ENCODE measurements at regions not wholly inside any gene's neighbourhood (a gene's known extent, or its start where the extent isn't known, plus 50 kb on each side); places are given as distances from the start of the nearest gene placed in this dataset.

DNA sequence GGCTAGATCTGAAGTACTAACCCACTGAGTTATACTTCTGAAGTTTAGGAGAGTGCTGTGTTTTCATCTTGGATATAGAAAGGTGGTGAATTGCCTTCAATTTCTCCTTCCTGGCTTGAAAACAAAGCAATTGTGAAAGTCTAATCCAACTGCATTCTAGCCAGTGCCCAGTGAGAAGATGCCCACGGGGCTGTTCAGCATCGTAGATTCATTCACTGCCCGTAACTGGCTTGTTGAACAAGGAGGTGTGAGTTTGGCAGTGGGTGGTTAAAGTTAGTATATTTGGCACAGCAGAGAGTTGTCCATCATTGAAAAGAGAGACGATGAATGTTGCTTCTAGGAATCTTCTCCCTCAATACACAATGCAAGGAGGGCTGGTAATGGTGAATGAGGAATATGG, 82.3 kb upstream of the RND3 start:
- Histone ChIP-seq H3K36me3 (ENCODE audit: control insufficient read depth, insufficient read depth, low read length) (no peaks in the 10 kb centered on the region), H3K27ac (ENCODE audit: low read length) (no peak overlapping the region)

DNA sequence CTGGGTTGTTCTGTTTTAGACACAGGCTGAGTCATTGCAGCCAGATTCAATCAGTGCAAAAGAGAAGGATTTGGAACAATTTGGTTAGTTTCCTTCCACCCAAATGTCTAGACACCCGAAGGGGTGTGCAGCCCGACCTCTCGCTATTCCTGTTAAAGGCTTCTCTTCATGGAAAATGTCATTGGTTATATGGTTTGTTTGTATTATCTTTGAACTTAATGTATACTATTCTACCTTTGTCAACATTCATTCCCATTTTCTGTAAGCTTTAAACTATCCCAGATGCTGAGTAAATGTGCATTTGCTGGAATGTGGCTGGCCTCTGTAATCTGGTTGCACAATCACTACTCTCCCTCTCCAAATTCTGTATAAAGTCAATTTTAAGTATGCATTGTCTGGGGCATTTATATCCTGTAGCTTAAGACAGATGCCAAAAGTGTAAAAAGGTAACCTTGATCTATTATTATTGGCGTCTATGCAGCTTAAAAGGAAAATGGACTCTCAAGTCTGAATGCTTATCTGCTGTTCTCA, 80.4 kb upstream of the RND3 start:
- H3K4me1 ChIP-seq (ENCODE audit: control insufficient read depth, insufficient read depth, low read length): no peaks in the 10 kb centered on the region
- H3K4me3 ChIP-seq (ENCODE audit: low read length): no peak overlapping the region
- no peaks in the 10 kb centered on the region for H3K27me3 ChIP-seq (ENCODE audit: control insufficient read depth, insufficient read depth, low read length)
- no peaks in the 10 kb centered on the region for H3K36me3 ChIP-seq (ENCODE audit: control insufficient read depth, insufficient read depth, low read length)
- H3K27ac ChIP-seq (ENCODE audit: low read length): no peak overlapping the region
- DNase-seq (ENCODE audit: low read depth, low spot score): no peak
- no peaks in the 10 kb centered on the region for H3K9me3 ChIP-seq (ENCODE audit: control insufficient read depth, insufficient read depth, low read length)
- WGBS (ENCODE audit: insufficient coverage, insufficient read length): no CpG with 5 or more reads among the region's 4 CpGs

More for the DNA sequence above, 82.3 kb upstream of the RND3 start:
- Histone ChIP-seq H3K27me3 (ENCODE audit: control insufficient read depth, insufficient read depth, low read length) (no peaks in the 10 kb centered on the region), H3K4me3 (ENCODE audit: low read length) (no peak overlapping the region), H3K9me3 (ENCODE audit: control insufficient read depth, insufficient read depth, low read length) (no peaks in the 10 kb centered on the region), H3K4me1 (ENCODE audit: control insufficient read depth, insufficient read depth, low read length) (no peaks in the 10 kb centered on the region)
- no CpG with 5 or more reads among the region's 4 CpGs for WGBS (ENCODE audit: insufficient coverage, insufficient read length)
- no peak for DNase-seq (ENCODE audit: low read depth, low spot score)

DNA sequence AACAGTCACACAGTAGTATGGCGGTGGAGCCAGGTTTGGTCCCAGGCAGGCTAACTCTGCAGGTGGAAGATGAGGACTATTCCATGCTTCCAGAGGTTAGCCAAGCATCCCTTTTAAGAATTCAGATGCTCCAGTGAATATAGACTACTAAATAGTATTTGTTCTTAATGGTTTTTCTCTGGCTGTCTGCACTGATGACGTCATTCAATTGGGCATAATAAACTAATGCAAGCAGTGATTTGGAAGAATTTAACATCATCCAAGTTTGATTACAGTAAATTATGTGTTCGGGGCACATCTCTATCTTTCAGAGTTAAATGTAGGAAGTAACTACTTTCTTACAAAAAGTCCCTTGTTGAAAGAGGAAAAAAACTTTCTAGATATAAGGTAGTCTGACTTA, 78.8 kb upstream of the RND3 start:
- Histone ChIP-seq H3K36me3 (ENCODE audit: control insufficient read depth, insufficient read depth, low read length) (no peaks in the 10 kb centered on the region), H3K4me1 (ENCODE audit: control insufficient read depth, insufficient read depth, low read length) (no peaks in the 10 kb centered on the region), H3K27me3 (ENCODE audit: control insufficient read depth, insufficient read depth, low read length) (no peaks in the 10 kb centered on the region), H3K4me3 (ENCODE audit: low read length) (no peak overlapping the region), H3K9me3 (ENCODE audit: control insufficient read depth, insufficient read depth, low read length) (no peaks in the 10 kb centered on the region), H3K27ac (ENCODE audit: low read length) (no peak overlapping the region)
- WGBS (ENCODE audit: insufficient coverage, insufficient read length): no CpG with 5 or more reads among the region's 3 CpGs
- no peak for DNase-seq (ENCODE audit: low read depth, low spot score)

DNA sequence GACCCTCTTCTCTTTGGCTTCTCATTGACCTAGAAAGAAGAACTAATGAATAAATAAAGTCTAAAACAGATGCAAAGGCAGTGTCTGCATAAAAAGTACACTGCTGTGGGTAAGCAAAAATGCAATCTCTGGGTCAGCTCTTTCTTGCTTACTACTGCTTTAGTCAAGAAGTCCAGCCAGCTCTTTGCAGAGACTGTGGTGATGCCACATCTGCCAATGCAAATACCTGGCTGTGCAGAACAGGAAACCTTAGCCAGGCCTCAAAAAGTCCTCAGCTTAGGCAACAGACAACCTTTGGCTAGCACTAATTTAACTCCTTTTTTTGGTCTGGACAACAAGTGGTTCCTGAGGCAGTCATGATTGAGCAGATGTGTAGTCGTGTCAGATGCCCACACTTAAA, 73.6 kb upstream of the RND3 start:
- no CpG with 5 or more reads among the region's 1 CpG for WGBS (ENCODE audit: insufficient coverage, insufficient read length)
- Histone ChIP-seq H3K27ac (ENCODE audit: low read length) (no peak overlapping the region), H3K36me3 (ENCODE audit: control insufficient read depth, insufficient read depth, low read length) (no peaks in the 10 kb centered on the region), H3K9me3 (ENCODE audit: control insufficient read depth, insufficient read depth, low read length) (no peaks in the 10 kb centered on the region), H3K27me3 (ENCODE audit: control insufficient read depth, insufficient read depth, low read length) (no peaks in the 10 kb centered on the region), H3K4me1 (ENCODE audit: control insufficient read depth, insufficient read depth, low read length) (peaks cover 1% of the 10 kb centered on the region; the same call in 1 of the 2 replicates), H3K4me3 (ENCODE audit: low read length) (no peak overlapping the region)
- DNase-seq (ENCODE audit: low read depth, low spot score): no peak

DNA sequence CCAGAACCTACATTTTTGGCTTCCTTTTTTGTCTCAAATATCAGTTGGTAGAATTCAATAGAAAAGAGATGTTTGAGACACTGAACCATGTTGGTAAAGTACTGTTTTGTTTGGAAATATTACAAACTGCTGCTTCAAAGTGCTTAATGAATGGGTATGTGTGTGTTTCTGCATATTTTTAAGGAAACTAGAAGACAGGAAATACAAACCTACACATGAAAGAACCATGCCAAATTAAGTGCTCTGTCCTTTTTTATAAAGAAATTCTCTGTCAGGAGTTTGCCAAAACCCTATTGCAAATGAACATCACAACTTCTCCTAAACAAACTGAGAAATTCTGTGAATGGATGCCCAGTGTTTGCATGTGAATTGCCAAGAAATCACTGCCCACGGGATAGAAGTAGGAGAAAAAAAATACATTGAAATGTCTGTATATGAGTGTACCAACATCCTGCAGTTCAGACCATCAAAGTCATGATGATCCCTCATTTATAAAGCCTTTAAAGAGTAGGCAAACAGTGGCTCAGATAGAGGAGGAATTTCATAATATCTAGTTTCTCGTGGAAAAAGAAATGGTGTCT, 69.6 kb upstream of the RND3 start:
- Histone ChIP-seq H3K4me3 (ENCODE audit: low read length) (no peak overlapping the region), H3K27me3 (ENCODE audit: control insufficient read depth, insufficient read depth, low read length) (no peaks in the 10 kb centered on the region), H3K36me3 (ENCODE audit: control insufficient read depth, insufficient read depth, low read length) (no peaks in the 10 kb centered on the region), H3K9me3 (ENCODE audit: control insufficient read depth, insufficient read depth, low read length) (no peaks in the 10 kb centered on the region), H3K4me1 (ENCODE audit: control insufficient read depth, insufficient read depth, low read length) (peaks cover 4% of the 10 kb centered on the region), H3K27ac (ENCODE audit: low read length) (no peak overlapping the region)
- DNase-seq (ENCODE audit: low read depth, low spot score): no peak
- no CpG with 5 or more reads among the region's 2 CpGs for WGBS (ENCODE audit: insufficient coverage, insufficient read length)

DNA sequence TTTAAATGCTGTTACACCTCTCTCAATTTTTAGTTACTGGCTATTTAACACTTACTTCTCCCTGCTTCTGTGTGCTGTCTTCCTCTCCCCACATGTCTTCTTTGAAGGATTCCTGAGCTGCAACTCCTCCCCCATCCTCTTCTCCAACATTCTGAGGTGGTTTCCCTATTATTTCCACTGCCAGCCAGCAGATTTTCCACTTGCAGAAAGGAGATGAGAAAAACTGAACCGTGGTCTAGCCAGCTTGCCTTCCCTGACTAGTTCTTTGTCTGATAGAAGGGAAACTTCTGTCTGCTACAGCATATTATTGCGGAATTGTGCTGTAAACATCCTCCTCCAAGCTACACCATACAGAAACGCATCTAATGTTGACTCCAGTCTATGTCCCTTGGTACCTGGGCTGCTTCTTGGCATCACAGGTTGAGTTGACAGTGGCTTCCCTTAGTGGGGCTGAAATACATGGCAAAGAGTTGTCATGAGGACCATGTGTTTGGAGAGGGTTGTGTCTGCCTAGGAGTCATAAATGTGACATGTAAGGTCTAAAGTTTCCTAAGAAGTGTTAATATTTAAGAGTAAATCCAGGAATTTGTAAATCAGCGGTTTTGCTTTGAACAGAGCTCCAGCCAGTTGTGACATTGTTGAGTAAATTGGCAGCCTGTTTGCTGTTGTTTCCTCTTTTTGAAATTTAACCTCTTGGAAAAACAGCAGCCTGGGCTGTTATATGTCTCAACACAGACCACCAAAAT, 68.3 kb upstream of the RND3 start:
- H3K27ac ChIP-seq (ENCODE audit: low read length): no peak overlapping the region
- no peaks in the 10 kb centered on the region for H3K36me3 ChIP-seq (ENCODE audit: control insufficient read depth, insufficient read depth, low read length)
- no peaks in the 10 kb centered on the region for H3K9me3 ChIP-seq (ENCODE audit: control insufficient read depth, insufficient read depth, low read length)
- no peak overlapping the region for H3K4me3 ChIP-seq (ENCODE audit: low read length)
- no CpG with 5 or more reads among the region's 4 CpGs for WGBS (ENCODE audit: insufficient coverage, insufficient read length)
- H3K4me1 ChIP-seq (ENCODE audit: control insufficient read depth, insufficient read depth, low read length): peaks cover 4% of the 10 kb centered on the region
- no peak for DNase-seq (ENCODE audit: low read depth, low spot score)
- no peaks in the 10 kb centered on the region for H3K27me3 ChIP-seq (ENCODE audit: control insufficient read depth, insufficient read depth, low read length)

DNA sequence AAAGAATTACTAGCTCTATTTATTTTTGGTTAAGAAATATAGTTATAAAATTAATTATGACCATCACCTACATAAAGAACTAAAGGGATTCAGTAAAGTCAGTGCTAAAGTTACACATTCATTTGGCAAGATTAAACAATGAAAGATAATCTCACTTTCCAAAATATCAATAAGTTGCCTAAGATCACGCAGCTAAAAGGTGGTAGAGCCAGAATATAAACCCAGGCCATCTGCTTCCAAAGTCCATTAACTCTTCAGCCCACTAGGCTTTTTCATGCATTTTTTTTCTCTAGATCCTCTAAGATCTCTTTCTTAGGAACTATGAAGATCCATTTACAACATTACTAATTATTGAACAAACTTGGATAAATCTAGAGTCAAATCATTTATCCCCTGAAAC, 66.6 kb upstream of the RND3 start:
- Histone ChIP-seq H3K27me3 (ENCODE audit: control insufficient read depth, insufficient read depth, low read length) (no peaks in the 10 kb centered on the region), H3K4me3 (ENCODE audit: low read length) (no peak overlapping the region), H3K4me1 (ENCODE audit: control insufficient read depth, insufficient read depth, low read length) (peaks cover 4% of the 10 kb centered on the region), H3K9me3 (ENCODE audit: control insufficient read depth, insufficient read depth, low read length) (no peaks in the 10 kb centered on the region), H3K36me3 (ENCODE audit: control insufficient read depth, insufficient read depth, low read length) (no peaks in the 10 kb centered on the region), H3K27ac (ENCODE audit: low read length) (no peak overlapping the region)
- DNase-seq (ENCODE audit: low read depth, low spot score): no peak
- no CpG with 5 or more reads among the region's 1 CpG for WGBS (ENCODE audit: insufficient coverage, insufficient read length)

DNA sequence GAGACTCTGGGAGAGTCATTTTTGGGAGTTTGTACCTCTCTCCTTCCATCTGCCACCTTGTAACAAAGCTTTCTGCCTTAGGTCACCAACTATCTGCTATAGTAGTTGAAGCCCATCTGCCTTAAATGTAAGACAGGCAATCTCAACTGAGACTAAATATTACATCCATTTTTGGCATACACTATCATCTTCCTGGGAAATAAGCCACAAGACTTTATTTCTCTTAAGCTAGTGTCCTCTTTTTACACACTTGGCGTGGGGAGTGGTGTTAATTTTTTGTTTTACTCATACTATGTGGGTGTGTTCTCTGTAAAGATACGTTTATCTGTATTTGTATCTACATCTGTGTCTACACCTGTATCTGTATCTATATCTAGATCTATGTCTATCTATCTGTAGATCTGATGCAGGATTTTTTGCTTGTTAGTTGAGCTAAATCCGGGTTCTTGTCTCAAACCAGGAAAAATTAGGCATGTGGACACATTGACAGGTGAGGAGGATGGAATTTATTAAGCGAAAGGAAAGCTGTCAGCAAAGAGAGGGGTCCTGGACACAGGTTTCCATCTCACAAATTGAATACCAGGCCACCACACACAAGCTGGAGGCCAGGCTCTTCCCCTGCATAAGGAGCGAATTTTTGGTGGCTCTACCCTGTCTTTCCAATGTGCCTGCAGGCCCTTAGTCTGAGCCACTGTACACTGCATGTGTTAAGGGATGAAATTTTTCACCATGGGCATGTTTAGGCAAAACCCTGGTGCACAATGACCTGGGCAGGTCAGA, 64.8 kb upstream of the RND3 start:
- Histone ChIP-seq H3K4me3 (ENCODE audit: low read length) (no peak overlapping the region), H3K27me3 (ENCODE audit: control insufficient read depth, insufficient read depth, low read length) (no peaks in the 10 kb centered on the region), H3K36me3 (ENCODE audit: control insufficient read depth, insufficient read depth, low read length) (no peaks in the 10 kb centered on the region), H3K9me3 (ENCODE audit: control insufficient read depth, insufficient read depth, low read length) (no peaks in the 10 kb centered on the region), H3K4me1 (ENCODE audit: control insufficient read depth, insufficient read depth, low read length) (peaks cover 3% of the 10 kb centered on the region), H3K27ac (ENCODE audit: low read length) (no peak overlapping the region)
- no peak for DNase-seq (ENCODE audit: low read depth, low spot score)
- WGBS (ENCODE audit: insufficient coverage, insufficient read length): no CpG with 5 or more reads among the region's 5 CpGs

DNA sequence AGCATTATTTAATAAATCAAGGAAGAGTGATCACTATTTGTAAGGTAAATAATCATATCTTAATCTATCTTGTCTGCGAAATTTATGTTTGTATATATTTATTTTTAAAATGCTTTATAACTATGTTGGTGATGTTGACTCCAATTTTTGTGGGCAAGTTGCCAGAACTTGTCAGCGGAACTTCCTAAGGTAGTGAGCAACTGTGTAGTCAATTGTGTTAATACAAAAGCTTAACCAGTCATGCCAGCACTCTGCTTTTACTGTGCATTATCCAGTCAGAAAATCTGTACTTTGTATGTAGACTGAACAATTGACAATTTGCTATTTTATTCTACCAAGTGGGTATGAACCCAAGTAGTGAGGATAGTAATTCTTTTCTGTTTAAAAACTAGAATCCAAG, 61.9 kb upstream of the RND3 start:
- Histone ChIP-seq H3K4me1 (ENCODE audit: control insufficient read depth, insufficient read depth, low read length) (no peaks in the 10 kb centered on the region), H3K27ac (ENCODE audit: low read length) (no peak overlapping the region), H3K9me3 (ENCODE audit: control insufficient read depth, insufficient read depth, low read length) (no peaks in the 10 kb centered on the region), H3K27me3 (ENCODE audit: control insufficient read depth, insufficient read depth, low read length) (no peaks in the 10 kb centered on the region), H3K36me3 (ENCODE audit: control insufficient read depth, insufficient read depth, low read length) (no peaks in the 10 kb centered on the region), H3K4me3 (ENCODE audit: low read length) (no peak overlapping the region)
- no peak for DNase-seq (ENCODE audit: low read depth, low spot score)
- WGBS (ENCODE audit: insufficient coverage, insufficient read length): no CpG with 5 or more reads among the region's 2 CpGs

DNA sequence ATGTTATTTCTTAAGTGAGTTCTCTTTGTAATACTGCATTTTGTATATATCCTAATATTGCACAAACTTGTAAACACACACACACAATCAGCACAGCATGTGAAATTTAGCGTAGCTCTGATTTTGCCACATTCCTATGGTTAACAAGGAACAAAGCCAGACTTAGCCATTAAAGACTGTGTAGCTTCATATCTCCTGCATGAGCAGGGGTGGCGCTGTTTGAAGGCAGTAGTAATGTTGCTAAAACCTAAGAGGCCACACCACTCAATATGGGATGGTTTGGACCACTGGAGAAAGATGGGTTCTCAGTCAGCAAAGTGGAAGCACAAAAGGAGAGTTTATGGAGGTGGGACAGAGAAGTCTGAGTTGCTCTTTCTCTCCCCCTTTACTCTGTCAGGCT, 61.1 kb upstream of the RND3 start:
- Histone ChIP-seq H3K27me3 (ENCODE audit: control insufficient read depth, insufficient read depth, low read length) (no peaks in the 10 kb centered on the region), H3K4me3 (ENCODE audit: low read length) (no peak overlapping the region), H3K27ac (ENCODE audit: low read length) (no peak overlapping the region), H3K36me3 (ENCODE audit: control insufficient read depth, insufficient read depth, low read length) (no peaks in the 10 kb centered on the region), H3K4me1 (ENCODE audit: control insufficient read depth, insufficient read depth, low read length) (no peaks in the 10 kb centered on the region), H3K9me3 (ENCODE audit: control insufficient read depth, insufficient read depth, low read length) (no peaks in the 10 kb centered on the region)
- DNase-seq (ENCODE audit: low read depth, low spot score): no peak
- WGBS (ENCODE audit: insufficient coverage, insufficient read length): no CpG with 5 or more reads among the region's 2 CpGs
